H9 (cell line): ENCODE measurements at regions not wholly inside any gene's neighbourhood (a gene's known extent, or its start where the extent isn't known, plus 50 kb on each side); places are given as distances from the start of the nearest gene placed in this dataset.

Experiments used
- DNase-seq: peaks from one replicate; pipeline ENCODE4 v3.0.0-alpha.2; 2017
- H2AFZ ChIP-seq: one replicate; pipeline ENCODE4 v1.6.1; 2013; ENCODE audit warnings: mild to moderate bottlenecking, low read length, control low read depth, moderate library complexity
- H2AK5ac ChIP-seq: 2 replicates; pipeline ENCODE4 v1.6.1; 2013; ENCODE audit warnings: low read length, control low read depth, mixed read lengths; ENCODE audit not compliant: insufficient read length
- H2BK120ac ChIP-seq: one replicate; pipeline ENCODE4 v1.6.1; 2013; ENCODE audit warnings: low read depth, mild to moderate bottlenecking, low read length, control low read depth, inconsistent platforms; ENCODE audit not compliant: poor library complexity, severe bottlenecking
- H2BK12ac ChIP-seq: 2 replicates; pipeline ENCODE4 v1.6.1; 2013; ENCODE audit warnings: low read length, control low read depth, mixed read lengths, low read depth; ENCODE audit not compliant: insufficient read length
- H2BK15ac ChIP-seq: 2 replicates; pipeline ENCODE4 v1.6.1; 2013; ENCODE audit warnings: low read depth, low read length, control low read depth
- H2BK20ac ChIP-seq: one replicate; pipeline ENCODE4 v1.6.1; 2013; ENCODE audit warnings: low read depth, mild to moderate bottlenecking, low read length, control low read depth, inconsistent platforms; ENCODE audit not compliant: poor library complexity, severe bottlenecking
- H2BK5ac ChIP-seq: 2 replicates; pipeline ENCODE4 v1.6.1; 2013; ENCODE audit warnings: low read length, control low read depth, mixed read lengths; ENCODE audit not compliant: insufficient read length
- H3K14ac ChIP-seq: 2 replicates; pipeline ENCODE4 v1.6.1; 2013; ENCODE audit warnings: low read length, control low read depth; ENCODE audit not compliant: insufficient read depth
- H3K18ac ChIP-seq: 2 replicates; pipeline ENCODE4 v1.6.1; 2013; ENCODE audit warnings: low read depth, mild to moderate bottlenecking, mixed read lengths, low read length, control low read depth; ENCODE audit not compliant: insufficient read length
- H3K23ac ChIP-seq: 2 replicates; pipeline ENCODE4 v1.6.1; 2013; ENCODE audit warnings: low read length, control low read depth, mixed read lengths, low read depth; ENCODE audit not compliant: insufficient read length
- H3K23me2 ChIP-seq: 2 replicates; pipeline ENCODE4 v1.6.1; 2013; ENCODE audit warnings: low read depth, mild to moderate bottlenecking, mixed read lengths, low read length, control low read depth; ENCODE audit not compliant: insufficient read length, poor library complexity, severe bottlenecking
- H3K27ac ChIP-seq: 2 replicates; pipeline ENCODE4 v1.5.1; 2013; ENCODE audit warnings: low read length, control low read depth, mixed read lengths, low read depth; ENCODE audit not compliant: insufficient read length
- H3K27me3 ChIP-seq: 2 replicates; pipeline ENCODE4 v1.6.1; 2013; ENCODE audit warnings: low read length, control low read depth, inconsistent platforms; ENCODE audit not compliant: insufficient read depth
- H3K4ac ChIP-seq: 2 replicates; pipeline ENCODE4 v1.6.1; 2013; ENCODE audit warnings: low read depth, mild to moderate bottlenecking, control low read depth, inconsistent platforms, low read length, moderate library complexity
- H3K4me1 ChIP-seq: 2 replicates; pipeline ENCODE4 v1.6.1; 2013; ENCODE audit warnings: low read length, control low read depth, inconsistent platforms; ENCODE audit not compliant: insufficient read depth
- H3K4me2 ChIP-seq: 2 replicates; pipeline ENCODE4 v1.6.1; 2013; ENCODE audit warnings: low read length, control low read depth, mixed read lengths; ENCODE audit not compliant: insufficient read length, insufficient read depth
- H3K56ac ChIP-seq: 2 replicates; pipeline ENCODE4 v1.6.1; 2013; ENCODE audit warnings: low read depth, mild to moderate bottlenecking, mixed read lengths, low read length, control low read depth; ENCODE audit not compliant: insufficient read length
- H3K79me1 ChIP-seq: 2 replicates; pipeline ENCODE4 v1.6.1; 2013; ENCODE audit warnings: low read depth, mild to moderate bottlenecking, moderate library complexity, low read length, control low read depth, inconsistent platforms; ENCODE audit not compliant: insufficient read depth, poor library complexity, severe bottlenecking
- H3K79me2 ChIP-seq: 2 replicates; pipeline ENCODE4 v1.6.1; 2013; ENCODE audit warnings: low read length, control low read depth, inconsistent platforms; ENCODE audit not compliant: insufficient read depth
- H3K9ac ChIP-seq: 2 replicates; pipeline ENCODE4 v1.6.1; 2013; ENCODE audit warnings: low read length, control low read depth, mixed read lengths; ENCODE audit not compliant: insufficient read length; ENCODE audit errors: extremely low read depth
- H3K9me3 ChIP-seq: one replicate; pipeline ENCODE4 v1.6.1; 2013; ENCODE audit warnings: low read depth, low read length, inconsistent platforms; ENCODE audit not compliant: control insufficient read depth
- H3T11ph ChIP-seq: one replicate; pipeline ENCODE4 v1.6.1; 2013; ENCODE audit warnings: mild to moderate bottlenecking, low read length, control low read depth, inconsistent platforms
- H4K20me1 ChIP-seq: one replicate; pipeline ENCODE4 v1.6.1; 2013; ENCODE audit not compliant: control insufficient read depth, insufficient read length, insufficient read depth
- H4K5ac ChIP-seq: 2 replicates; pipeline ENCODE4 v1.6.1; 2013; ENCODE audit warnings: low read depth, mild to moderate bottlenecking, mixed read lengths, low read length, control low read depth; ENCODE audit not compliant: insufficient read length
- H4K8ac ChIP-seq: replicated peaks from 2 replicates; pipeline ENCODE4 v1.6.1; 2013; ENCODE audit warnings: low read length, control low read depth, mixed read lengths, low read depth; ENCODE audit not compliant: insufficient read length
- H4K91ac ChIP-seq: 2 replicates; pipeline ENCODE4 v1.6.1; 2013; ENCODE audit warnings: low read depth, mild to moderate bottlenecking, moderate library complexity, mixed read lengths, low read length, control low read depth; ENCODE audit not compliant: insufficient read length
- H3K27ac Mint-ChIP-seq, 3 experiments: 2 replicates in 2 of 3; 3 replicates in 1 of 3; pipeline ENCODE4 v1.8.0; 2020 to 2021; ENCODE audit warnings: mixed read lengths in 3 of 3, mild to moderate bottlenecking in 1 of 3, moderate library complexity in 1 of 3
- H3K27me3 Mint-ChIP-seq: 2 replicates; pipeline ENCODE4 v1.8.0; 2021; ENCODE audit warnings: low read depth, mild to moderate bottlenecking, moderate library complexity, mixed read lengths
- H3K36me3 Mint-ChIP-seq, 3 experiments: 2 replicates in 2 of 3; 3 replicates in 1 of 3; pipeline ENCODE4 v1.8.0; 2020 to 2021; ENCODE audit warnings: low read depth in 3 of 3, mixed read lengths in 3 of 3; ENCODE audit not compliant: insufficient read depth in 1 of 3
- H3K4me1 Mint-ChIP-seq, 2 experiments: 2 replicates each; pipeline ENCODE4 v1.8.0; 2020; ENCODE audit warnings: mixed read lengths in 2 of 2
- H3K4me3 Mint-ChIP-seq, 2 experiments: 2 replicates in 1 of 2; 3 replicates in 1 of 2; pipeline ENCODE4 v1.8.0; 2020 to 2021; ENCODE audit warnings: mild to moderate bottlenecking in 2 of 2, mixed read lengths in 2 of 2, moderate library complexity in 1 of 2
- H3K9me3 Mint-ChIP-seq, 2 experiments: 2 replicates in 1 of 2; 3 replicates in 1 of 2; pipeline ENCODE4 v1.8.0; 2020; ENCODE audit warnings: mild to moderate bottlenecking in 2 of 2, mixed read lengths in 2 of 2, moderate library complexity in 1 of 2
- WGBS: extraction: QIAGEN DNeasy Blood & Tissue Kit; methylation state at CpG from one replicate; pipeline ENCODE4 v1.1.7; 2013; ENCODE audit warnings: missing lambda C conversion rate, low lambda C conversion rate, mixed read lengths; ENCODE audit not compliant: insufficient read length; ENCODE audit errors: extremely low coverage; 5-methylcytosine and 5-hydroxymethylcytosine counted together
- TF ChIP-seq, protein P1 (sequence below): fragments of 200-600 bp; sonication (generic); conservative IDR thresholded peaks from 3 replicates; pipeline ENCODE4 v1.8.0; 2021; ENCODE audit warnings: antibody characterized with exemption, mild to moderate bottlenecking

- H4K20me1 ChIP-seq = no peaks in the 10 kb centered on the region
- no CpG with 5 or more reads among the region's 1 CpG for WGBS
- no peak overlapping the region for H3K4me3 Mint-ChIP-seq
Observed at GRCh38 chr2:21244161-21244560, 120.4 kb downstream of the TDRD15 start.

More at GRCh38 chr2:21244161-21244560, 120.4 kb downstream of the TDRD15 start:
- Histone ChIP-seq H3K14ac (no peak overlapping the region), H3K4me2 (no peak overlapping the region), H3K9me3 (no peaks in the 10 kb centered on the region), H2BK12ac (no peak overlapping the region), H2AK5ac (no peak overlapping the region), H3K27ac (no peak overlapping the region), H2BK20ac (no peak overlapping the region), H2BK120ac (no peak overlapping the region), H3K4me1 (no peaks in the 10 kb centered on the region), H3K27me3 (no peaks in the 10 kb centered on the region), H3K23ac (no peak overlapping the region), H3K9ac (no peak overlapping the region), H4K91ac (no peak overlapping the region), H3T11ph (no peak overlapping the region), H2BK15ac (no peak overlapping the region), H3K18ac (no peak overlapping the region), H2AFZ (no peak overlapping the region), H4K5ac (no peak overlapping the region), H3K4ac (no peak overlapping the region), H3K23me2 (no peaks in the 10 kb centered on the region), H2BK5ac (no peak overlapping the region), H4K8ac (no peak overlapping the region), H3K79me1 (no peaks in the 10 kb centered on the region), H3K79me2 (no peaks in the 10 kb centered on the region), H3K56ac (no peak overlapping the region)
- Mint-ChIP-seq H3K9me3 (peaks cover 7 to 14% of the 10 kb centered on the region in 2 experiments; a peak in 4 of 5 replicates), H3K27me3 (no peaks in the 10 kb centered on the region), H3K27ac (no peak overlapping the region), H3K36me3 (no peaks in the 10 kb centered on the region), H3K4me1 (no peaks in the 10 kb centered on the region)
- TF ChIP-seq, protein P1, sequence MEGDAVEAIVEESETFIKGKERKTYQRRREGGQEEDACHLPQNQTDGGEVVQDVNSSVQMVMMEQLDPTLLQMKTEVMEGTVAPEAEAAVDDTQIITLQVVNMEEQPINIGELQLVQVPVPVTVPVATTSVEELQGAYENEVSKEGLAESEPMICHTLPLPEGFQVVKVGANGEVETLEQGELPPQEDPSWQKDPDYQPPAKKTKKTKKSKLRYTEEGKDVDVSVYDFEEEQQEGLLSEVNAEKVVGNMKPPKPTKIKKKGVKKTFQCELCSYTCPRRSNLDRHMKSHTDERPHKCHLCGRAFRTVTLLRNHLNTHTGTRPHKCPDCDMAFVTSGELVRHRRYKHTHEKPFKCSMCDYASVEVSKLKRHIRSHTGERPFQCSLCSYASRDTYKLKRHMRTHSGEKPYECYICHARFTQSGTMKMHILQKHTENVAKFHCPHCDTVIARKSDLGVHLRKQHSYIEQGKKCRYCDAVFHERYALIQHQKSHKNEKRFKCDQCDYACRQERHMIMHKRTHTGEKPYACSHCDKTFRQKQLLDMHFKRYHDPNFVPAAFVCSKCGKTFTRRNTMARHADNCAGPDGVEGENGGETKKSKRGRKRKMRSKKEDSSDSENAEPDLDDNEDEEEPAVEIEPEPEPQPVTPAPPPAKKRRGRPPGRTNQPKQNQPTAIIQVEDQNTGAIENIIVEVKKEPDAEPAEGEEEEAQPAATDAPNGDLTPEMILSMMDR = no peak
- no peak for DNase-seq
